Endothelial cell of umbilical vein (primary cell): ENCODE measurements at regions not wholly inside any gene's neighbourhood (a gene's known extent, or its start where the extent isn't known, plus 50 kb on each side); places are given as distances from the start of the nearest gene placed in this dataset.

ENCODE experiments used
- BruUV-seq: library from RNA; stranded (reverse); fragments of 400-500 nt; replicated peaks from 2 replicates; lab custom pipeline; 2021; lab: Mats Ljungman, UMichigan
- CTCF ChIA-PET: fragments of 300-600, 350-600 bp; sonication (Branson Sonifier 250); formaldehyde crosslinking; loops from one replicate; lab custom pipeline; 2021; ENCODE audit warnings: antibody characterized with exemption, inconsistent platforms; lab: Charles Lee
- POLR2A ChIA-PET: fragments of 300-600, 350-600 bp; sonication (Branson Sonifier 250); formaldehyde crosslinking; loops from one replicate; lab custom pipeline; 2021; ENCODE audit warnings: antibody characterized with exemption, inconsistent platforms; lab: Charles Lee
- DNase-seq: peaks from one replicate; pipeline ENCODE4 v3.0.0-alpha.2; 2011; ENCODE audit warnings: low read depth, low spot score
- FAIRE-seq: peaks from 2 replicates; lab custom pipeline; 2011; peaks lifted over from hg19 to GRCh38; lab: Jason Lieb, UNC
- H2AFZ ChIP-seq: 2 replicates; pipeline ENCODE4 v1.6.0; 2012; ENCODE audit warnings: low read depth, low read length, control low read depth, inconsistent platforms
- H3K27ac ChIP-seq: 2 replicates; pipeline ENCODE4 v1.5.1; 2011; ENCODE audit warnings: low read depth, mild to moderate bottlenecking, control low read depth, low read length, moderate library complexity; ENCODE audit not compliant: insufficient read depth
- H3K27me3 ChIP-seq, 2 experiments: 2 replicates each; pipeline versions ENCODE4 v1.6.0 to v1.6.1; 2011; ENCODE audit warnings: low read length in 2 of 2, mixed read lengths in 1 of 2; ENCODE audit not compliant: control insufficient read depth in 2 of 2, insufficient read depth in 2 of 2
- H3K36me3 ChIP-seq, 2 experiments: 2 replicates in 1 of 2; 3 replicates in 1 of 2; pipeline ENCODE4 v1.5.1; 2011; ENCODE audit warnings: low read length in 2 of 2, mild to moderate bottlenecking in 1 of 2, moderate library complexity in 1 of 2; ENCODE audit not compliant: control insufficient read depth in 2 of 2, insufficient read depth in 2 of 2; ENCODE audit errors: extremely low read depth in 1 of 2
- H3K4me1 ChIP-seq: 3 replicates; pipeline ENCODE4 v1.5.1; 2011; ENCODE audit warnings: mild to moderate bottlenecking, low read length; ENCODE audit not compliant: control insufficient read depth, insufficient read depth; ENCODE audit errors: extremely low read depth
- H3K4me2 ChIP-seq: 2 replicates; pipeline ENCODE4 v1.6.1; 2011; ENCODE audit warnings: low read length, control low read depth, mixed read lengths; ENCODE audit not compliant: insufficient read depth
- H3K4me3 ChIP-seq, 3 experiments: fragments of 200-600 bp in 1 of 3; sonication (generic), shearing (Covaris generic) in 1 of 3; replicated peaks in 1 of 3; 2 replicates each; pipeline ENCODE4 v1.5.1; 2011 to 2016; ENCODE audit warnings: control low read depth in 3 of 3, low read length in 3 of 3, mild to moderate bottlenecking in 2 of 3, inconsistent platforms in 1 of 3, low read depth in 1 of 3, moderate library complexity in 1 of 3; ENCODE audit not compliant: insufficient read depth in 1 of 3
- H3K79me2 ChIP-seq: 2 replicates; pipeline ENCODE4 v1.6.0; 2012; ENCODE audit warnings: low read length, inconsistent platforms; ENCODE audit not compliant: control insufficient read depth, insufficient read depth
- H3K9ac ChIP-seq: replicated peaks from 2 replicates; pipeline ENCODE3; 2011; ENCODE audit warnings: low read length, control low read depth; ENCODE audit not compliant: insufficient read depth; ENCODE audit errors: extremely low read depth
- H3K9me1 ChIP-seq: replicated peaks from 3 replicates; pipeline ENCODE4 v1.6.0; 2011; ENCODE audit warnings: mild to moderate bottlenecking, low read length; ENCODE audit not compliant: control insufficient read depth, insufficient read depth; ENCODE audit errors: extremely low read depth
- H3K9me3 ChIP-seq: replicated peaks from 2 replicates; pipeline ENCODE4 v1.5.1; 2012; ENCODE audit warnings: low read length, inconsistent platforms; ENCODE audit not compliant: control insufficient read depth, insufficient read depth
- H4K20me1 ChIP-seq: replicated peaks from 2 replicates; pipeline ENCODE3; 2011; ENCODE audit warnings: mild to moderate bottlenecking, low read length; ENCODE audit not compliant: control insufficient read depth, insufficient read depth; ENCODE audit errors: extremely low read depth
- EZH2 ChIP-seq: IDR thresholded peaks from 2 replicates; pipeline ENCODE4 v1.6.1; 2012; ENCODE audit warnings: borderline replicate concordance, low read depth, mild to moderate bottlenecking, moderate library complexity, low read length, inconsistent platforms; ENCODE audit not compliant: severe bottlenecking
- FOS ChIP-seq: IDR thresholded peaks from 2 replicates; pipeline ENCODE4 v1.6.1; 2011; ENCODE audit warnings: mild to moderate bottlenecking, low read length, moderate library complexity, borderline replicate concordance; ENCODE audit not compliant: insufficient read depth
- GATA2 ChIP-seq: IDR thresholded peaks from 2 replicates; pipeline ENCODE4 v1.7.0; 2011; ENCODE audit warnings: low read depth, mild to moderate bottlenecking, moderate library complexity, mixed read lengths, low read length; ENCODE audit not compliant: insufficient read length, insufficient read depth
- JUN ChIP-seq: IDR thresholded peaks from 2 replicates; pipeline ENCODE4 v1.6.1; 2011; ENCODE audit warnings: borderline replicate concordance, low read depth; ENCODE audit not compliant: insufficient read length, insufficient read depth
- MYC ChIP-seq: IDR thresholded peaks from one replicate; pipeline ENCODE4 v1.6.1; 2011; ENCODE audit warnings: mild to moderate bottlenecking, low read depth, low read length
- POLR2A ChIP-seq: IDR thresholded peaks from 2 replicates; pipeline ENCODE4 v1.6.1; 2012; ENCODE audit warnings: low read depth, mild to moderate bottlenecking, control low read depth, low read length
- POLR2AphosphoS5 ChIP-seq: IDR thresholded peaks from 2 replicates; pipeline ENCODE4 v1.6.1; 2012; ENCODE audit warnings: low read depth, mild to moderate bottlenecking, control low read depth, low read length, moderate library complexity; ENCODE audit not compliant: insufficient read depth
- dilution Hi-C: fragments of 300-500 bp; cut with MboI; formaldehyde crosslinking; loops from one replicate; pipeline ENCODE4 v1.15.0; 2019; ENCODE audit warnings: low sequenced_read_pairs; ENCODE audit not compliant: extremely low pct_ligation_motif_present
- intact Hi-C: fragments of 100-400 bp; cut with micrococcal nuclease; formaldehyde crosslinking; loops from one replicate; pipeline ENCODE4 v1.10.0; 2022
- TF ChIP-seq, protein P1 (sequence below), 2 donors: IDR thresholded peaks; 1 replicate in 1 of 2; 2 replicates in 1 of 2; pipeline ENCODE4 v1.5.1; 2011; ENCODE audit warnings: low read length in 2 of 2, mild to moderate bottlenecking in 2 of 2, moderate library complexity in 2 of 2, control low read depth in 1 of 2, inconsistent platforms in 1 of 2, low read depth in 1 of 2; ENCODE audit not compliant: insufficient read depth in 1 of 2; ENCODE audit errors: extremely low read depth in 1 of 2
- TF ChIP-seq, protein P2 (sequence below): IDR thresholded peaks from 2 replicates; pipeline ENCODE4 v1.6.1; 2011; ENCODE audit not compliant: insufficient read depth, insufficient read length

DNA sequence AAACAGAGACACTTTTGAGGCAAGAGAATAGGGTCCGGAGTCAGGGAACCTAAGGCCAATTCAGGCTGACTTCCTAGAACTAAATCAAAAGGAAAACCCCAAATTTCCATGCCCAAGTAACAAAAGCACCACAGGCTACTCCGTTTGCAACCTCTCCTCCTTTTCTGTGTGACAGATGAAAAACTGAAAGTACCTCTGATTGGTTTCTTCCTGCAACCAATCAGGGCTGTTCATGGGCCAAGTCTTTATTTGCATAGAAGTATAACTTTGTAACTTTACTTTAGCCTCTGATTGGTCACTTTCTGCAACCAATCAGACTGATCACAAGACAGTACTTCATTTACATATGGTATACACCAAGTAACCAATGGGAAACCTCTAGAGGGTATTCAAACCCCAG lies 239.9 kb upstream of the KCND2 start:
- H4K20me1 ChIP-seq, result no peaks in the 10 kb centered on the region
- FAIRE-seq, result no peak
- no peak overlapping the region for H3K4me2 ChIP-seq
- H2AFZ ChIP-seq, result no peak overlapping the region
- peak; percentile 2 for DNase-seq
- ChIA-PET CTCF (no interaction called here), POLR2A (no interaction called here)
- H3K4me1 ChIP-seq, result no peaks in the 10 kb centered on the region
- H3K9me3 ChIP-seq, result no peaks in the 10 kb centered on the region
- H3K9me1 ChIP-seq, result no peaks in the 10 kb centered on the region
- H3K36me3 ChIP-seq, result no peaks in the 10 kb centered on the region
- H3K79me2 ChIP-seq, result no peaks in the 10 kb centered on the region
- no peak overlapping the region for H3K27ac ChIP-seq
- H3K9ac ChIP-seq, result no peak overlapping the region
- intact Hi-C loops (no loop called here), dilution Hi-C loops (no loop called here)
- H3K27me3 ChIP-seq, result no peaks in the 10 kb centered on the region
- no TSS peak for BruUV-seq
- TF ChIP-seq POLR2A (no peak), JUN (no peak), GATA2 (no peak), EZH2 (no peak), POLR2AphosphoS5 (no peak), FOS (no peak), MYC (no peak)
- TF ChIP-seq, protein P1, sequence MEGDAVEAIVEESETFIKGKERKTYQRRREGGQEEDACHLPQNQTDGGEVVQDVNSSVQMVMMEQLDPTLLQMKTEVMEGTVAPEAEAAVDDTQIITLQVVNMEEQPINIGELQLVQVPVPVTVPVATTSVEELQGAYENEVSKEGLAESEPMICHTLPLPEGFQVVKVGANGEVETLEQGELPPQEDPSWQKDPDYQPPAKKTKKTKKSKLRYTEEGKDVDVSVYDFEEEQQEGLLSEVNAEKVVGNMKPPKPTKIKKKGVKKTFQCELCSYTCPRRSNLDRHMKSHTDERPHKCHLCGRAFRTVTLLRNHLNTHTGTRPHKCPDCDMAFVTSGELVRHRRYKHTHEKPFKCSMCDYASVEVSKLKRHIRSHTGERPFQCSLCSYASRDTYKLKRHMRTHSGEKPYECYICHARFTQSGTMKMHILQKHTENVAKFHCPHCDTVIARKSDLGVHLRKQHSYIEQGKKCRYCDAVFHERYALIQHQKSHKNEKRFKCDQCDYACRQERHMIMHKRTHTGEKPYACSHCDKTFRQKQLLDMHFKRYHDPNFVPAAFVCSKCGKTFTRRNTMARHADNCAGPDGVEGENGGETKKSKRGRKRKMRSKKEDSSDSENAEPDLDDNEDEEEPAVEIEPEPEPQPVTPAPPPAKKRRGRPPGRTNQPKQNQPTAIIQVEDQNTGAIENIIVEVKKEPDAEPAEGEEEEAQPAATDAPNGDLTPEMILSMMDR (IDR thresholded peaks at IDR 0.05; ENCODE audit: extremely low read depth in 1 of 2, insufficient read depth in 1 of 2, low read depth in 1 of 2, low read length in 2 of 2), result no peak
- TF ChIP-seq, protein P2, sequence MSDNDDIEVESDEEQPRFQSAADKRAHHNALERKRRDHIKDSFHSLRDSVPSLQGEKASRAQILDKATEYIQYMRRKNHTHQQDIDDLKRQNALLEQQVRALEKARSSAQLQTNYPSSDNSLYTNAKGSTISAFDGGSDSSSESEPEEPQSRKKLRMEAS, result no peak
- H3K4me3 ChIP-seq, result no peak overlapping the region
